ENCODE measurements at regions not wholly inside any gene's neighbourhood (a gene's known extent, or its start where the extent isn't known, plus 50 kb on each side); places are given as distances from the start of the nearest gene placed in this dataset.

DNA sequence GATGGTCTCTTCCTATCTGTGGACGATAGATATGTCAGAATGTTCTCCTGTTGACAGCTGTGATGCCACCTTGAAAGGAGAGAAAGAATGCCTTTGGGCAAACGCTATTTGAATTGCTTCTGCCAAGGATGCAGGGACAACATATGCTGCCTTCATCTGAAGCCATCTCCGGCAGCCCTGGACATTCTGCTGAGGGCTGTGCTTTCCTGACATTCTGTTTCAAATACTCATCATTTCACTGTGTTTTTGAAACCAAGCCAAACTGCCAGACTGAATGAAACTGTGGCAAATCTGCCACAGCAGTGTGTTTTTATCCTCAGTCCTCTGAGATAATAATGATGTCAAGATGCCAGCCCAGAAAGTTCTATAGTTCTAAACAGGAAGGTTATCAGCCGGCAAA lies 85.8 kb upstream of the BCAT1 start:
- TF ChIP-seq CTCF (IDR thresholded peaks at IDR 0.05), result no peak
- TF ChIP-seq POLR2A (IDR thresholded peaks at IDR 0.05), result no peak

Data from heart left ventricle (tissue), 13 donors.